ENCODE measurements at regions not wholly inside any gene's neighbourhood (a gene's known extent, or its start where the extent isn't known, plus 50 kb on each side); places are given as distances from the start of the nearest gene placed in this dataset.
A peak's percentile ranks its signal among the peaks of the same experiment; 100 is the strongest.

DNA sequence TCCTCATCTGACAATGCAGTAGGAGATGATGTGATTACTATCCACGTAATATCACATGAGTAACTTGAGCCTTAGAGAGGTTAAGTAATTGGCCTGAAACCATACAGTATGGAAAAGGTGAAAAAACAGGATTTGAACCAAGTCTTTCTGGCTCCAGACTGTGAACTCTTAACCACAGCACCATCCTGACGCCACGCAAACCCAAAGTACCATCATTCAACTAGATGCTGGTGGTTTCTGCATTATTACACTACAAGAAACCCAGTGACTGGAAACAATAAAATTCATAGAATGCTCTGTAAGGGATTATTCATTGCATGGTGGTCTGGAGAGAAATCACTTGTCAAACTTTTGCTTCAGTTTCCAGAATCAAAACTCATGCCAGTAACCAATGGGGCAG lies 90.7 kb downstream of the MAB21L3 start:
- no peak for DNase-seq (ENCODE audit: low read depth)
- TF ChIP-seq, protein P1, sequence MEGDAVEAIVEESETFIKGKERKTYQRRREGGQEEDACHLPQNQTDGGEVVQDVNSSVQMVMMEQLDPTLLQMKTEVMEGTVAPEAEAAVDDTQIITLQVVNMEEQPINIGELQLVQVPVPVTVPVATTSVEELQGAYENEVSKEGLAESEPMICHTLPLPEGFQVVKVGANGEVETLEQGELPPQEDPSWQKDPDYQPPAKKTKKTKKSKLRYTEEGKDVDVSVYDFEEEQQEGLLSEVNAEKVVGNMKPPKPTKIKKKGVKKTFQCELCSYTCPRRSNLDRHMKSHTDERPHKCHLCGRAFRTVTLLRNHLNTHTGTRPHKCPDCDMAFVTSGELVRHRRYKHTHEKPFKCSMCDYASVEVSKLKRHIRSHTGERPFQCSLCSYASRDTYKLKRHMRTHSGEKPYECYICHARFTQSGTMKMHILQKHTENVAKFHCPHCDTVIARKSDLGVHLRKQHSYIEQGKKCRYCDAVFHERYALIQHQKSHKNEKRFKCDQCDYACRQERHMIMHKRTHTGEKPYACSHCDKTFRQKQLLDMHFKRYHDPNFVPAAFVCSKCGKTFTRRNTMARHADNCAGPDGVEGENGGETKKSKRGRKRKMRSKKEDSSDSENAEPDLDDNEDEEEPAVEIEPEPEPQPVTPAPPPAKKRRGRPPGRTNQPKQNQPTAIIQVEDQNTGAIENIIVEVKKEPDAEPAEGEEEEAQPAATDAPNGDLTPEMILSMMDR (IDR thresholded peaks at IDR 0.05; ENCODE audit: insufficient read depth, low read depth, low read length) = no peak
- H3K4me3 ChIP-seq (ENCODE audit: low read depth, low read length) = no peak overlapping the region

DNA sequence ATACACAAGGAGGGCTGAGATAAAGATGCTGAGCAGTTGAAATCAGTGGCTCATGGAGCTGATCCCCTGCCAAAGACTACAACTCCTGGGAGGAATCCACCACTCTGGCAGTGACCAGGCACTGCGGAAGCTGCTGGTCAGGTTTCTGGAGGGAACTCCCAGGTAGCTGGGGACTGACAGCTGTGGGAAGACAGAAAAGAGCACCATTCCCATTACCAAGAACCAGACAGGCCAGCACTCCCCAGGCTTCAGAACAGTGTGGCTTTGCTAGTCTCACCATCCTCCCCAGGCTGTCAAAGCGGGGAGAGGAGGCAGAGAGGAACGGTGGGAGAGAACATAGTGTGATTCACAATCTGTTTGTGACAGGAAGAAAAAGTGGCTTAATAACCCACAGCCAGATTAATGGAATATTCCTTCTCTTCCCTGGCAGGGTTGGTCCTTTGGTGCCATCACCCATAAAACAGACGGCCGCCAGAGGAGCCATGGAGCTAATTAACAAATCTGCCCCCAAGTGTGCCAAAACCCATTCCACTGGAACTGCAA lies 92.1 kb downstream of the MAB21L3 start:
- DNase-seq (ENCODE audit: low read depth) = no peak
- TF ChIP-seq, protein P1 (IDR thresholded peaks at IDR 0.05; ENCODE audit: insufficient read depth, low read depth, low read length) = no peak

DNA sequence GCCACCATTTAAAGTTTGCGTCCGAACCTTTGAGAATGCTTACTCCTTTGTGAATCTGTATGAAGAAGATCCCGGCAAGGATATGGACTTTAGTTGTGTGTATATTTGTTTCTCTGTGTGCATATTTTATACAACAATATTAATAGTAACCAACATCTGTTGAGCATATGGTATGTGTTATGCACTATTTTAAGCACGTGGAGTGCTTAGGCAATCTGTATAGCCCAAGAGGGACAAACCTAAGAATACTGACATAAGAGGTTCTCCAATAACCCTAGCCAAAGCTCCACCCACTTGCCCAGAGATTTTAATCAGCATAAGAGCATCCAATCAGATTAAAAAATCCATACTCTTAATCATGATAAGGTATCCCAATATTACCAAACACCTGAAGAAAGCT lies 92.7 kb downstream of the MAB21L3 start:
- no peak overlapping the region for H3K4me3 ChIP-seq (ENCODE audit: low read depth, low read length)
- TF ChIP-seq, protein P1 (IDR thresholded peaks at IDR 0.05; ENCODE audit: insufficient read depth, low read depth, low read length) = no peak
- DNase-seq (ENCODE audit: low read depth) = peak; percentile 4

More for the DNA sequence above, 92.1 kb downstream of the MAB21L3 start:
- H3K4me3 ChIP-seq (ENCODE audit: low read depth, low read length) = no peak overlapping the region

DNA sequence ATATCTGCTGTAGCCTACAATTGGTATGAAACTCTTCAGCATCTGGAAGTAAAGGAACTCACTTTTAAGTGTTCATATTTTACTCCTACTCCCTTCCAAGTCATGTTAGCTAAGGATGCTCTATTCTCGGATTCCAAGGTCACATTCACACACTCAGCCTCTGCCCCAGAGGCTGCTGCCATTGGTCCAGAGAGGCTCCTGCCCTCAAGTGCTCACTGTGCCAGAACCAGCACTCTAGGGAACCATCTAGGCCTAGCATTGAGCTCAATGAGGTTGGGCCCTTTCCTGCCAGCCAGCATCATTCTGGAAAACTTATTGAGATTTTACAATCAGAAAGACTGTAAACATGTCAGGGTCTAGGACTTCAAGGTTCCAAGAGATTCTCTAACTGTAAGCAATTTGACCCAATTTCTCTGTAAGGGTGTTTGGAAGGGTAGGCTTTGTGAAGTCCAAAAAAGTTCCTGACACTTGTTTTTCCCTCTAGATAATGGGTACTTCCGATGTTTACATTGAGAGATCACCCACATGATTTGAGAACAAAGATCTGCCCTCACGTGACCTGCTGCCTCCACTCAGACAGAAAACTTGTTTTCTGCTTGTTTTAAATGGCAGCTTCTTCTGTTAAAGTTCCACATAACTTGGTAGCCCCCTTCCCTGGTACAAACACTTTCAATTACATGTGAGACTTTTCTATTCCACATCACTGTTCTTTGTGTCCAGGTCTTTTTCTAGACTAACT lies 94.9 kb downstream of the MAB21L3 start:
- DNase-seq (ENCODE audit: low read depth) = no peak
- TF ChIP-seq, protein P1 (IDR thresholded peaks at IDR 0.05; ENCODE audit: insufficient read depth, low read depth, low read length) = no peak
- no peak overlapping the region for H3K4me3 ChIP-seq (ENCODE audit: low read depth, low read length)

DNA sequence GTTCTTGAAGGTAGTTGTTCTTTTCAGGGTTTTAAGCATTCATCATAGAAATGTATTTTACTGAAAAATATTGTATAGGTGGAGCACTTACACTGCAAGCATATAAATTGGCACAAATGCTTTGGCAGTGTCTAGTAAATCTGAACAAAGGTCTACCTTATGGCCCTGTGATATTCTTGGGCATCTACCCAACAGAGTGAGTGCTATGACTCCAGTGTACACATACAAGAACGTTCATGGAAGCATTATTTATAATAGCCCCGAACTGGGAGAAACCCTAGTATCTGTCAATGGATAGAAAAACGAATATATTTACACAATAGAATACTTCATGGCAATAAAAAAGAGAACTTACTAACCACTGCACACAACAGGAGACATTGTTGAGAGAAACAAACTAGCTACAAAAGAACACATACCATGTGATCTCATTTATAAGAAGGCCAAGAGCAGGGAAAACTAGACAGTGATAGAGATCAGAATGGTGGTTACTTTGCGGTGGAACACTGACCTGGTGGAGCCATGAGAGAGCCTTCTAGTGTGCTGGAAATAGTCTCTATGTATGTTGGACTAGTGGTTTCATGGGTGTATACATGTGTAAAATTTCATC lies 96.0 kb downstream of the MAB21L3 start:
- TF ChIP-seq, protein P1 (IDR thresholded peaks at IDR 0.05; ENCODE audit: insufficient read depth, low read depth, low read length) = no peak
- no peak overlapping the region for H3K4me3 ChIP-seq (ENCODE audit: low read depth, low read length)
- DNase-seq (ENCODE audit: low read depth) = no peak

DNA sequence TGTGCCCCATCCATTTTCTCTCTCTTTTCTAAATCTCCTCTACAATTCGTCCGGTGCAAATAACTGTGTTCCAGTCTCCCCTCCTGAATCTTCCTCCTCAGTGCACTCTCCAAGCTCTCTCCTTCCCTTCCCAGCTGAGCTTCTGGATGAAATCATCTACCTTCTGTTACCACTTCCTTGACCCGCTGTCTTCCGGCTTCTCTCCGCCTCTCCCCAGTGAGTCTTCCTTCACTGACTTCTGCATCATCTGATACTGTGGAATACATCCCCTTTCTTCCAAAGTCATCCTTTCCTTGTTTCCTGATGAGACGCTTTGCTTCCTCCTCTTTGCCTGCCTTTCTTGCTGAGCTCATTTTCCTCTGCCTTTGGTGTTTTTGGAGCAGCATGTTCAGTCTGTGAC lies 96.9 kb downstream of the MAB21L3 start:
- TF ChIP-seq, protein P1 (IDR thresholded peaks at IDR 0.05; ENCODE audit: insufficient read depth, low read depth, low read length) = no peak
- no peak overlapping the region for H3K4me3 ChIP-seq (ENCODE audit: low read depth, low read length)
- DNase-seq (ENCODE audit: low read depth) = no peak
